HCT116 (cell line): ENCODE measurements at regions not wholly inside any gene's neighbourhood (a gene's known extent, or its start where the extent isn't known, plus 50 kb on each side); places are given as distances from the start of the nearest gene placed in this dataset.

Source experiments
- ATAC-seq: fragments of 200-7000 bp; cut with Tn5 transposase; 2 replicates; pipeline ENCODE4 v1.9.1; 2020; ENCODE audit warnings: mild to moderate bottlenecking, moderate library complexity
- BruUV-seq: library from RNA; stranded (reverse); fragments of 400-500 nt; replicated peaks from 2 replicates; lab custom pipeline; 2021; lab: Mats Ljungman, UMichigan
- CTCF ChIA-PET: fragments of 300-600 bp; sonication (Branson Sonifier 250); formaldehyde crosslinking; loops from one replicate; lab custom pipeline; 2021; ENCODE audit warnings: antibody characterized with exemption; lab: Charles Lee
- POLR2A ChIA-PET: fragments of 300-600, 350-600 bp; sonication (Branson Sonifier 250); formaldehyde crosslinking; loops from one replicate; lab custom pipeline; 2021; ENCODE audit warnings: antibody characterized with exemption; lab: Charles Lee
- RAD21 ChIA-PET, 2 experiments: fragments of 300-600 bp; sonication (Branson Sonifier 250); formaldehyde crosslinking; loops; one replicate each; lab custom pipeline; 2023; ENCODE audit warnings: low total read pairs in 2 of 2; ENCODE audit not compliant: uncharacterized antibody in 2 of 2, unreplicated experiment in 2 of 2, low non-redundant PET in 1 of 2; lab: Charles Lee
- DNase-seq: peaks from one replicate; pipeline ENCODE4 v3.0.0-alpha.2; 2010; ENCODE audit warnings: low read depth, low spot score
- H2AFZ ChIP-seq: fragments of 200-600 bp; shearing (Covaris generic), sonication (generic); 2 replicates; pipeline ENCODE4 v1.6.1; 2017; ENCODE audit warnings: low read depth, mixed run types, mixed read lengths, antibody characterized with exemption, low read length; ENCODE audit not compliant: poor library complexity, severe bottlenecking
- H3K27ac ChIP-seq: 2 replicates; pipeline ENCODE4 v1.5.1; 2012; ENCODE audit warnings: low read depth, low read length
- H3K27me3 ChIP-seq: fragments of 200-600 bp; sonication (generic); 2 replicates; pipeline ENCODE4 v1.6.1; 2016; ENCODE audit warnings: mixed run types, low read length, mixed read lengths; ENCODE audit not compliant: insufficient read depth
- H3K36me3 ChIP-seq, 2 experiments: fragments of 200-500 bp in 1 of 2; fragments of 200-600 bp in 1 of 2; sonication (Bioruptor generic) in 1 of 2; sonication (generic) in 1 of 2; 2 replicates each; pipeline versions ENCODE4 v1.5.1 to v1.6.1; 2014 to 2016; ENCODE audit warnings: low read length in 2 of 2, inconsistent platforms in 1 of 2, mixed read lengths in 1 of 2, mixed run types in 1 of 2; ENCODE audit not compliant: insufficient read depth in 2 of 2, control insufficient read depth in 1 of 2
- H3K4me1 ChIP-seq, 2 experiments: fragments of 200-600 bp in 1 of 2; sonication (generic) in 1 of 2; 2 replicates each; pipeline versions ENCODE4 v1.5.1 to v1.6.1; 2012 to 2017; ENCODE audit warnings: low read length in 2 of 2, inconsistent platforms in 1 of 2, mild to moderate bottlenecking in 1 of 2, mixed read lengths in 1 of 2, mixed run types in 1 of 2, moderate library complexity in 1 of 2; ENCODE audit not compliant: insufficient read depth in 2 of 2, control insufficient read depth in 1 of 2
- H3K4me2 ChIP-seq: fragments of 200-600 bp; sonication (generic); 2 replicates; pipeline ENCODE4 v1.6.1; 2017; ENCODE audit warnings: mixed run types, low read length, mixed read lengths
- H3K4me3 ChIP-seq, 2 experiments: fragments of 200-600 bp in 1 of 2; sonication (generic) in 1 of 2; replicated peaks in 1 of 2; 2 replicates each; pipeline ENCODE4 v1.5.1; 2011 to 2016; ENCODE audit warnings: low read length in 2 of 2, control low read depth in 1 of 2, low read depth in 1 of 2, mild to moderate bottlenecking in 1 of 2, mixed read lengths in 1 of 2, mixed run types in 1 of 2
- H3K79me2 ChIP-seq: fragments of 200-600 bp; sonication (generic); 2 replicates; pipeline ENCODE4 v1.6.1; 2017; ENCODE audit warnings: mild to moderate bottlenecking, mixed run types, low read length, moderate library complexity, mixed read lengths; ENCODE audit not compliant: insufficient read depth
- H3K9ac ChIP-seq: fragments of 200-600 bp; sonication (generic); 2 replicates; pipeline ENCODE4 v1.6.1; 2016; ENCODE audit warnings: low read length, mixed read lengths
- H3K9me2 ChIP-seq: fragments of 200-600 bp; sonication (generic), shearing (Covaris generic); 2 replicates; pipeline ENCODE4 v1.6.1; 2017; ENCODE audit warnings: mixed run types, mild to moderate bottlenecking, moderate library complexity; ENCODE audit not compliant: insufficient read depth
- H3K9me3 ChIP-seq, 2 experiments: fragments of 200-500 bp in 1 of 2; fragments of 200-600 bp in 1 of 2; sonication (Bioruptor generic) in 1 of 2; sonication (generic) in 1 of 2; 2 replicates each; pipeline ENCODE4 v1.6.1; 2014 to 2017; ENCODE audit warnings: low read length in 2 of 2, mixed read lengths in 2 of 2, inconsistent platforms in 1 of 2, low read depth in 1 of 2, mild to moderate bottlenecking in 1 of 2, mixed run types in 1 of 2, moderate library complexity in 1 of 2; ENCODE audit not compliant: control insufficient read depth in 1 of 2, insufficient read depth in 1 of 2
- H4K20me1 ChIP-seq: fragments of 200-600 bp; sonication (generic), shearing (Covaris generic); 2 replicates; pipeline ENCODE4 v1.6.1; 2017; ENCODE audit warnings: mixed run types, mild to moderate bottlenecking, moderate library complexity; ENCODE audit not compliant: insufficient read depth
- ATF3 ChIP-seq: IDR thresholded peaks from 2 replicates; pipeline ENCODE4 v1.6.1; 2012
- CEBPB ChIP-seq: IDR thresholded peaks from 2 replicates; pipeline ENCODE4 v1.6.1; 2012; ENCODE audit warnings: low read depth
- CTCF ChIP-seq, 3 experiments: fragments of 200-600 bp in 1 of 3; sonication (generic) in 1 of 3; IDR thresholded peaks in 2 of 3; conservative IDR thresholded peaks in 1 of 3; 2 replicates each; pipeline ENCODE4 v1.5.1; 2012 to 2017; ENCODE audit warnings: low read depth in 2 of 3, low read length in 2 of 3, antibody characterized with exemption in 1 of 3, borderline replicate concordance in 1 of 3, control low read depth in 1 of 3, mild to moderate bottlenecking in 1 of 3, mixed read lengths in 1 of 3, mixed run types in 1 of 3, moderate library complexity in 1 of 3; ENCODE audit not compliant: insufficient read depth in 1 of 3
- EGR1 ChIP-seq: IDR thresholded peaks from 2 replicates; pipeline ENCODE4 v1.6.1; 2012; ENCODE audit warnings: low read depth
- ELF1 ChIP-seq: IDR thresholded peaks from 2 replicates; pipeline ENCODE4 v1.6.1; 2012; ENCODE audit warnings: low read depth, borderline replicate concordance
- FOSL1 ChIP-seq: IDR thresholded peaks from 2 replicates; pipeline ENCODE4 v1.6.1; 2012; ENCODE audit warnings: low read depth
- JUND ChIP-seq: IDR thresholded peaks from 2 replicates; pipeline ENCODE4 v1.6.1; 2012
- RAD21 ChIP-seq: IDR thresholded peaks from 2 replicates; pipeline ENCODE4 v1.6.1; 2012; ENCODE audit warnings: low read depth, mild to moderate bottlenecking
- REST ChIP-seq: IDR thresholded peaks from 2 replicates; pipeline ENCODE4 v1.6.1; 2012; ENCODE audit warnings: low read depth
- SRF ChIP-seq: IDR thresholded peaks from 2 replicates; pipeline ENCODE4 v1.6.1; 2012; ENCODE audit warnings: low read depth
- TCF7L2 ChIP-seq: IDR thresholded peaks from 2 replicates; pipeline ENCODE4 v1.7.0; 2011; ENCODE audit warnings: borderline replicate concordance, inconsistent platforms; ENCODE audit not compliant: insufficient read depth, insufficient read length; ENCODE audit errors: extremely low read depth
- YY1 ChIP-seq: IDR thresholded peaks from 2 replicates; pipeline ENCODE4 v1.6.1; 2011; ENCODE audit warnings: low read length, low read depth, moderate library complexity, mild to moderate bottlenecking; ENCODE audit not compliant: insufficient replicate concordance; ENCODE audit errors: extremely low read depth
- ZFX ChIP-seq: fragments of 450-650 bp; IDR thresholded peaks from 2 replicates; pipeline ENCODE4 v1.6.1; 2017
- intact Hi-C: fragments of 100-400 bp; cut with micrococcal nuclease; formaldehyde crosslinking; loops from 2 replicates; pipeline ENCODE4 v1.10.0; 2022

GRCh38 chr11:116124922-116125714, 620.9 kb upstream of the CADM1 start:
- H3K4me2 ChIP-seq, result no peak overlapping the region
- no peak for DNase-seq

More at GRCh38 chr11:116124922-116125714, 620.9 kb upstream of the CADM1 start:
- no peaks in the 10 kb centered on the region for H3K4me1 ChIP-seq
- H3K9me2 ChIP-seq, result no peaks in the 10 kb centered on the region
- H3K79me2 ChIP-seq, result no peaks in the 10 kb centered on the region
- H3K27me3 ChIP-seq, result no peaks in the 10 kb centered on the region
- intact Hi-C loops, result no loop called here
- no peaks in the 10 kb centered on the region for H3K9me3 ChIP-seq
- ChIA-PET CTCF (no interaction called here), POLR2A (no interaction called here), RAD21 (no interaction called here)
- no peak for ATAC-seq
- no peak overlapping the region for H3K9ac ChIP-seq
- no peaks in the 10 kb centered on the region for H4K20me1 ChIP-seq
- H3K36me3 ChIP-seq, result no peaks in the 10 kb centered on the region
- no peak overlapping the region for H3K27ac ChIP-seq
- no TSS peak for BruUV-seq
- TF ChIP-seq REST (no peak), TCF7L2 (no peak), ATF3 (no peak), CEBPB (no peak), YY1 (no peak), SRF (no peak), ELF1 (no peak), EGR1 (no peak), RAD21 (no peak), CTCF (IDR thresholded peaks at IDR 0.05 in 2 of 3, conservative IDR thresholded peaks at IDR 0.05 in 1 of 3; ENCODE audit: borderline replicate concordance in 1 of 3, insufficient read depth in 1 of 3, low read depth in 2 of 3, low read length in 2 of 3) (no peak), JUND (no peak), ZFX (no peak), FOSL1 (no peak)
- H3K4me3 ChIP-seq, result no peak overlapping the region
- no peak overlapping the region for H2AFZ ChIP-seq
